K562 (cell line): ENCODE measurements at regions not wholly inside any gene's neighbourhood (a gene's known extent, or its start where the extent isn't known, plus 50 kb on each side); places are given as distances from the start of the nearest gene placed in this dataset.

Experiments used
- EP300 ChIP-seq: IDR thresholded peaks from 2 replicates; pipeline ENCODE4 v1.6.1; 2012; ENCODE audit warnings: low read length, improper control_type of control experiment
- KDM5B ChIP-seq: fragments of 200-600 bp; sonication (generic); IDR thresholded peaks from 2 replicates; pipeline ENCODE4 v1.6.1; 2012; ENCODE audit warnings: low read depth, mild to moderate bottlenecking, moderate library complexity, low read length, control low read depth, inconsistent platforms; ENCODE audit not compliant: insufficient replicate concordance
- MYC ChIP-seq, 2 experiments: fragments of 250-450 bp in 1 of 2; sonication (Bioruptor Pico) in 1 of 2; IDR thresholded peaks; 2 replicates each; pipeline versions ENCODE4 v1.5.1 to v1.6.1; 2012 to 2021; ENCODE audit warnings: low read depth in 2 of 2, borderline replicate concordance in 1 of 2, improper control_type of control experiment in 1 of 2, low read length in 1 of 2, mild to moderate bottlenecking in 1 of 2, moderate library complexity in 1 of 2
- TF ChIP-seq, protein P1 (sequence below), 3 experiments: IDR thresholded peaks in 2 of 3; conservative IDR thresholded peaks in 1 of 3; 2 replicates each; pipeline ENCODE4 v1.5.1; 2011 to 2012; ENCODE audit warnings: low read length in 3 of 3, mild to moderate bottlenecking in 3 of 3, control low read depth in 2 of 3, improper control_type of control experiment in 1 of 3, inconsistent platforms in 1 of 3, low read depth in 1 of 3, mixed read lengths in 1 of 3, moderate library complexity in 1 of 3; ENCODE audit not compliant: insufficient read depth in 2 of 3
- TF ChIP-seq, protein P2 (sequence below): fragments of 450-650 bp; IDR thresholded peaks from 2 replicates; pipeline ENCODE4 v1.7.1; 2018; ENCODE audit warnings: mild to moderate bottlenecking, low read depth; ENCODE audit not compliant: partially characterized antibody

DNA sequence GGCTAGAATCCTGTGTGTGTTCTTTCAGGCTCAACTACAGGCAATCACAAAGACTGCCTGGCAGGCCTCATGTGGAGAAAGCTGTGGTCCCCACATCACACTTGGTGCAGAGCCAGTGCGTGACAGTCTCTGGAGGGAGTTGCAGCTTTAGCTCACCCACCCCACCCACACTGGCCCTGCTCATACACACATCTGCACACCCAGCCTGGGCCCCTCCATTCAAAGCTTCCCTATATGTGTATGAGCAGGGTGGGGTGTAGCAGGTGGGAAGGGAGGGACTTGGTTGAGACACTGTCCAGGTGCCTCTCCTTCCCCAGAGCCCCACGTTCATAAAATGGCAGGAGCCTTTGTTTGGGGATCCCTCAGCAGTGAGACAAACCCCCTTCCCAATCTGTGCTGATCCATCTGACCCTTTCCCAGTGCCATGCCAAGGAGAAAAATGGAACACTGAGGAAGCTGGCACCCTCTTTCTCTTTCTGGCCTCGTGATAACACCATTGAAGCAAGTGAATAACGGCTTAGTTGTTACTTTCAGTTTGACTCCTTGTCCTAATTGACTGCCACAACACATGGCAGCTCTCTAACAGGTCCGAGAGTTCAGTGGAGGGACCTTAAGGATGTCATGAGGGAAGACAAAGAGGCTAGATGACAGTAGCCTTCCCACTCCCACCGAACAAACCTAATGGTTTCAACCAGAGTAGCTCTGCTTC lies 53.8 kb upstream of the NRSN1 start:
- TF ChIP-seq, protein P1, sequence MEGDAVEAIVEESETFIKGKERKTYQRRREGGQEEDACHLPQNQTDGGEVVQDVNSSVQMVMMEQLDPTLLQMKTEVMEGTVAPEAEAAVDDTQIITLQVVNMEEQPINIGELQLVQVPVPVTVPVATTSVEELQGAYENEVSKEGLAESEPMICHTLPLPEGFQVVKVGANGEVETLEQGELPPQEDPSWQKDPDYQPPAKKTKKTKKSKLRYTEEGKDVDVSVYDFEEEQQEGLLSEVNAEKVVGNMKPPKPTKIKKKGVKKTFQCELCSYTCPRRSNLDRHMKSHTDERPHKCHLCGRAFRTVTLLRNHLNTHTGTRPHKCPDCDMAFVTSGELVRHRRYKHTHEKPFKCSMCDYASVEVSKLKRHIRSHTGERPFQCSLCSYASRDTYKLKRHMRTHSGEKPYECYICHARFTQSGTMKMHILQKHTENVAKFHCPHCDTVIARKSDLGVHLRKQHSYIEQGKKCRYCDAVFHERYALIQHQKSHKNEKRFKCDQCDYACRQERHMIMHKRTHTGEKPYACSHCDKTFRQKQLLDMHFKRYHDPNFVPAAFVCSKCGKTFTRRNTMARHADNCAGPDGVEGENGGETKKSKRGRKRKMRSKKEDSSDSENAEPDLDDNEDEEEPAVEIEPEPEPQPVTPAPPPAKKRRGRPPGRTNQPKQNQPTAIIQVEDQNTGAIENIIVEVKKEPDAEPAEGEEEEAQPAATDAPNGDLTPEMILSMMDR (IDR thresholded peaks at IDR 0.05 in 2 of 3, conservative IDR thresholded peaks at IDR 0.05 in 1 of 3; ENCODE audit: insufficient read depth in 2 of 3, low read depth in 1 of 3, low read length in 3 of 3): no peak
- TF ChIP-seq EP300 (no peak), MYC (IDR thresholded peaks at IDR 0.05; ENCODE audit: low read depth, low read length) (no peak), MYC (CRISPR knock-in tag; IDR thresholded peaks at IDR 0.05; ENCODE audit: borderline replicate concordance, low read depth) (no peak), KDM5B (no peak)
- TF ChIP-seq, protein P2, sequence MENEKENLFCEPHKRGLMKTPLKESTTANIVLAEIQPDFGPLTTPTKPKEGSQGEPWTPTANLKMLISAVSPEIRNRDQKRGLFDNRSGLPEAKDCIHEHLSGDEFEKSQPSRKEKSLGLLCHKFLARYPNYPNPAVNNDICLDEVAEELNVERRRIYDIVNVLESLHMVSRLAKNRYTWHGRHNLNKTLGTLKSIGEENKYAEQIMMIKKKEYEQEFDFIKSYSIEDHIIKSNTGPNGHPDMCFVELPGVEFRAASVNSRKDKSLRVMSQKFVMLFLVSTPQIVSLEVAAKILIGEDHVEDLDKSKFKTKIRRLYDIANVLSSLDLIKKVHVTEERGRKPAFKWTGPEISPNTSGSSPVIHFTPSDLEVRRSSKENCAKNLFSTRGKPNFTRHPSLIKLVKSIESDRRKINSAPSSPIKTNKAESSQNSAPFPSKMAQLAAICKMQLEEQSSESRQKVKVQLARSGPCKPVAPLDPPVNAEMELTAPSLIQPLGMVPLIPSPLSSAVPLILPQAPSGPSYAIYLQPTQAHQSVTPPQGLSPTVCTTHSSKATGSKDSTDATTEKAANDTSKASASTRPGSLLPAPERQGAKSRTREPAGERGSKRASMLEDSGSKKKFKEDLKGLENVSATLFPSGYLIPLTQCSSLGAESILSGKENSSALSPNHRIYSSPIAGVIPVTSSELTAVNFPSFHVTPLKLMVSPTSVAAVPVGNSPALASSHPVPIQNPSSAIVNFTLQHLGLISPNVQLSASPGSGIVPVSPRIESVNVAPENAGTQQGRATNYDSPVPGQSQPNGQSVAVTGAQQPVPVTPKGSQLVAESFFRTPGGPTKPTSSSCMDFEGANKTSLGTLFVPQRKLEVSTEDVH: no peak
